GM12873 (cell line): ENCODE measurements at regions not wholly inside any gene's neighbourhood (a gene's known extent, or its start where the extent isn't known, plus 50 kb on each side); places are given as distances from the start of the nearest gene placed in this dataset.

Source experiments
- CTCF ChIP-seq: IDR thresholded peaks from 2 replicates; pipeline ENCODE4 v1.5.1; 2012; ENCODE audit warnings: low read depth, mild to moderate bottlenecking, moderate library complexity, low read length, control low read depth; ENCODE audit not compliant: insufficient read depth; ENCODE audit errors: missing control alignments

- no peak for TF ChIP-seq CTCF
Observed at GRCh38 chr6:121516331-121516730, 80.9 kb downstream of the GJA1 start.

GRCh38 chr6:121520337-121521163 is 85.1 kb downstream of the GJA1 start:
- TF ChIP-seq CTCF = no peak

- TF ChIP-seq CTCF = no peak
Observed at GRCh38 chr6:121521164-121521555, 85.7 kb downstream of the GJA1 start.

- TF ChIP-seq CTCF = no peak
Observed at GRCh38 chr6:121522265-121522664, 86.8 kb downstream of the GJA1 start.

- no peak for TF ChIP-seq CTCF
Observed at GRCh38 chr6:121522771-121523386, 87.4 kb downstream of the GJA1 start.

GRCh38 chr6:121523628-121524027 is 88.2 kb downstream of the GJA1 start:
- TF ChIP-seq CTCF = no peak

GRCh38 chr6:121526282-121526681 is 90.8 kb downstream of the GJA1 start:
- no peak for TF ChIP-seq CTCF
